ENCODE measurements at regions not wholly inside any gene's neighbourhood (a gene's known extent, or its start where the extent isn't known, plus 50 kb on each side); places are given as distances from the start of the nearest gene placed in this dataset.

DNA sequence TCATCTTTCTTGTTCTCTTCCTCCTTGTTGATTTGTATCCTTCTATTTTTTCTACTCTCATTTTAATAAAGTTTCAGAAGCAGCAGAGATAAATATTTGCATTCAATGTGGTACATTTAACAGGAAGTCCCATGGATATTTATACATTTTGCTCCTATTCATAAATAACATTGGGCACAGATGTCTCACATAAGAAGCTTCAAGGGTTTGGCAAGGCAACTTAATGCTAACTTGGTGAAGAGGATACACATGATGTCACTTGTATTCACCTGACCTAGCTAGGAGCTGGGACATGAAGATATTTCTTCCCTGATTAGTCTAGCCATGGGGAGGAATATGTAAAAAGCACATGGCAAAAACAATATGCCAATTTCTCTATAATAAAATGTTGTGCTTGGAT is 65.1 kb upstream of the DUSP10 start:
- H3K4me2 ChIP-seq (ENCODE audit: low read depth, low read length, poor library complexity, severe bottlenecking): no peak overlapping the region
- TF ChIP-seq CTCF (conservative IDR thresholded peaks at IDR 0.05; ENCODE audit: low read length): no peak

DNA sequence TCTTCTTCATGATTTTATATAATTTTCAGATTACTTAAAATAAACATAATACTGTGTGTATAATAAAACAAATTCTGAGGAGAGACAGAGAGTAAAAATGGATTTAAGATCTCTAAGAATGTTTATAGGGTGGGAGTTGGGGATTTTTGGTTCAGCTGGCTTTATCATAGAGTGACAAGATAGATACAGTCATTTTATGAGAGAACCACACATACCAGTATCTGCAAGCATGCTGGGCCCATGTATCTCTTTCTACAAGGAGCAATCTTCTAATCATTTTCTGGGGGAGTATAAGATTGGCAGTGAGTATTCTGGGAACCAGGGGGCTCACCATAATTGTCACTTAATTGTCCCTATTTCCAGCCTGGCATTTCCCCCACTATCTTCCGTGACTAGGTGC is 64.3 kb upstream of the DUSP10 start:
- H3K4me2 ChIP-seq (ENCODE audit: low read depth, low read length, poor library complexity, severe bottlenecking): no peak overlapping the region
- no peak overlapping the region for H3K9ac ChIP-seq (ENCODE audit: low read depth, low read length, poor library complexity, severe bottlenecking)
- peaks cover 4% of the 10 kb centered on the region for H3F3A ChIP-seq (ENCODE audit: low read depth)
- no peak overlapping the region for H3K4me3 ChIP-seq (ENCODE audit: low read length, poor library complexity, severe bottlenecking)
- H3K9me2 ChIP-seq (replicated peaks; ENCODE audit: low read depth, low read length): no peaks in the 10 kb centered on the region
- H4K20me1 ChIP-seq (ENCODE audit: insufficient read depth, low read length, poor library complexity, severe bottlenecking): no peaks in the 10 kb centered on the region
- no peaks in the 10 kb centered on the region for H3K79me2 ChIP-seq (ENCODE audit: insufficient read depth, low read length)
- no peaks in the 10 kb centered on the region for H3K9me3 ChIP-seq (ENCODE audit: insufficient read depth, low read depth, low read length)
- no peak overlapping the region for H2AFZ ChIP-seq (ENCODE audit: low read length)
- TF ChIP-seq CTCF (conservative IDR thresholded peaks at IDR 0.05; ENCODE audit: low read length) (no peak), EZH2phosphoT487 (IDR thresholded peaks at IDR 0.05; ENCODE audit: borderline replicate concordance) (no peak)
- H3K27me3 ChIP-seq (ENCODE audit: insufficient read depth, low read length, poor library complexity, severe bottlenecking): no peaks in the 10 kb centered on the region
- no peaks in the 10 kb centered on the region for H3K36me3 ChIP-seq (ENCODE audit: insufficient read depth, low read length)
- H3K4me1 ChIP-seq (ENCODE audit: insufficient read depth, low read length, poor library complexity, severe bottlenecking): peaks cover 63% of the 10 kb centered on the region

More for the DNA sequence above, 65.1 kb upstream of the DUSP10 start:
- Histone ChIP-seq H3F3A (ENCODE audit: low read depth) (peaks cover 4% of the 10 kb centered on the region), H3K27me3 (ENCODE audit: insufficient read depth, low read length, poor library complexity, severe bottlenecking) (no peaks in the 10 kb centered on the region), H3K4me1 (ENCODE audit: insufficient read depth, low read length, poor library complexity, severe bottlenecking) (peaks cover 59% of the 10 kb centered on the region), H3K79me2 (ENCODE audit: insufficient read depth, low read length) (no peaks in the 10 kb centered on the region), H2AFZ (ENCODE audit: low read length) (no peak overlapping the region), H3K9me2 (replicated peaks; ENCODE audit: low read depth, low read length) (no peaks in the 10 kb centered on the region), H3K9me3 (ENCODE audit: insufficient read depth, low read depth, low read length) (no peaks in the 10 kb centered on the region), H3K4me3 (ENCODE audit: low read length, poor library complexity, severe bottlenecking) (no peak overlapping the region), H4K20me1 (ENCODE audit: insufficient read depth, low read length, poor library complexity, severe bottlenecking) (no peaks in the 10 kb centered on the region), H3K36me3 (ENCODE audit: insufficient read depth, low read length) (no peaks in the 10 kb centered on the region), H3K9ac (ENCODE audit: low read depth, low read length, poor library complexity, severe bottlenecking) (no peak overlapping the region)

DNA sequence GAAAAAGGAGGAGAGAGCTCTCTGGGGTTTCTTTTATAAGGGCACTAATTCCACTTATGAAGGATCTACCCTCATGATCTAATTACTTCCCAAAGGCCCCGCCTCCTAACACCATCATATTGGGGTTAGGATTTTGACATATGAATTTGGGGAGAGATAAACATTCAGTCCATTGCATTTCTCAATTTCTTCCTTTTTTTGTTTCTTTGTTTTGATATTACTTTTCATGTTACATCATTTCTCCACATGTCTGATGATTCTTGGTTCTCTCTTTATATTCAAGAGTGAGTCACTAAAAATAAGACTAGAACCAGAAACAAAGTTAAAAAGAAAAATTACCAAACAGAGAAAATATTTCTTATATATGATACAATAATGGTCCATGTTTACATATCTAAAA is 63.2 kb upstream of the DUSP10 start:
- TF ChIP-seq CTCF (conservative IDR thresholded peaks at IDR 0.05; ENCODE audit: low read length) (no peak), EZH2phosphoT487 (IDR thresholded peaks at IDR 0.05; ENCODE audit: borderline replicate concordance) (no peak)
- no peaks in the 10 kb centered on the region for H3K27me3 ChIP-seq (ENCODE audit: insufficient read depth, low read length, poor library complexity, severe bottlenecking)
- no peak overlapping the region for H2AFZ ChIP-seq (ENCODE audit: low read length)
- H3K4me2 ChIP-seq (ENCODE audit: low read depth, low read length, poor library complexity, severe bottlenecking): no peak overlapping the region
- H3K9me2 ChIP-seq (replicated peaks; ENCODE audit: low read depth, low read length): no peaks in the 10 kb centered on the region
- H3K79me2 ChIP-seq (ENCODE audit: insufficient read depth, low read length): no peaks in the 10 kb centered on the region
- no peaks in the 10 kb centered on the region for H3K36me3 ChIP-seq (ENCODE audit: insufficient read depth, low read length)
- H3K9ac ChIP-seq (ENCODE audit: low read depth, low read length, poor library complexity, severe bottlenecking): no peak overlapping the region
- H3F3A ChIP-seq (ENCODE audit: low read depth): peaks cover 4% of the 10 kb centered on the region
- H3K9me3 ChIP-seq (ENCODE audit: insufficient read depth, low read depth, low read length): no peaks in the 10 kb centered on the region
- no peaks in the 10 kb centered on the region for H4K20me1 ChIP-seq (ENCODE audit: insufficient read depth, low read length, poor library complexity, severe bottlenecking)
- H3K4me1 ChIP-seq (ENCODE audit: insufficient read depth, low read length, poor library complexity, severe bottlenecking): peaks cover 61% of the 10 kb centered on the region
- H3K4me3 ChIP-seq (ENCODE audit: low read length, poor library complexity, severe bottlenecking): no peak overlapping the region
